Endothelial cell of umbilical vein (primary cell): ENCODE measurements at regions not wholly inside any gene's neighbourhood (a gene's known extent, or its start where the extent isn't known, plus 50 kb on each side); places are given as distances from the start of the nearest gene placed in this dataset.

Experiments
- CTCF ChIP-seq, 2 donors: IDR thresholded peaks; 1 replicate in 1 of 2; 2 replicates in 1 of 2; pipeline ENCODE4 v1.5.1; 2011; ENCODE audit warnings: low read length in 2 of 2, mild to moderate bottlenecking in 2 of 2, moderate library complexity in 2 of 2, control low read depth in 1 of 2, inconsistent platforms in 1 of 2, low read depth in 1 of 2; ENCODE audit not compliant: insufficient read depth in 1 of 2; ENCODE audit errors: extremely low read depth in 1 of 2
- POLR2AphosphoS5 ChIP-seq: IDR thresholded peaks from 2 replicates; pipeline ENCODE4 v1.6.1; 2012; ENCODE audit warnings: low read depth, mild to moderate bottlenecking, control low read depth, low read length, moderate library complexity; ENCODE audit not compliant: insufficient read depth

GRCh38 chr2:2828774-2829368 is 497.8 kb upstream of the MYT1L start:
- TF ChIP-seq POLR2AphosphoS5 (no peak), CTCF (IDR thresholded peaks at IDR 0.05; ENCODE audit: extremely low read depth in 1 of 2, insufficient read depth in 1 of 2, low read depth in 1 of 2, low read length in 2 of 2) (no peak)
